ENCODE measurements at regions not wholly inside any gene's neighbourhood (a gene's known extent, or its start where the extent isn't known, plus 50 kb on each side); places are given as distances from the start of the nearest gene placed in this dataset.

GRCh38 chr4:126731062-126731461 lies 901.7 kb upstream of the INTU start:
- WGBS, 4 donors = 77 to 92% (median 90%) methylated on average over 2 of the region's 2 CpGs
- H3K9me3 ChIP-seq (replicated peaks in 1 of 3) = no peaks in the 10 kb centered on the region
- TF ChIP-seq POLR2A (IDR thresholded peaks at IDR 0.05) = no peak
- TF ChIP-seq CTCF (IDR thresholded peaks at IDR 0.05) = no peak
- no peak for DNase-seq
- H3K36me3 ChIP-seq (replicated peaks in 1 of 2) = no peaks in the 10 kb centered on the region
- no peak overlapping the region for H3K27ac ChIP-seq
- H3K4me3 ChIP-seq = no peak overlapping the region
- intact Hi-C loops (cut with DNase I) = no loop called here
- H3K4me1 ChIP-seq (replicated peaks in 1 of 2) = no peaks in the 10 kb centered on the region
- no peaks in the 10 kb centered on the region for H3K27me3 ChIP-seq

GRCh38 chr4:126733301-126733700 lies 899.5 kb upstream of the INTU start:
- H3K36me3 ChIP-seq (replicated peaks in 1 of 2) = no peaks in the 10 kb centered on the region
- TF ChIP-seq POLR2A (IDR thresholded peaks at IDR 0.05) (no peak), CTCF (IDR thresholded peaks at IDR 0.05) (no peak)
- H3K9me3 ChIP-seq (replicated peaks in 1 of 3) = no peaks in the 10 kb centered on the region
- WGBS, 4 donors = 41 to 50% (median 45%) methylated on average over 3 of the region's 3 CpGs
- H3K4me3 ChIP-seq = no peak overlapping the region
- H3K27me3 ChIP-seq = no peaks in the 10 kb centered on the region
- H3K4me1 ChIP-seq (replicated peaks in 1 of 2) = no peaks in the 10 kb centered on the region
- DNase-seq = no peak
- intact Hi-C loops (cut with DNase I) = no loop called here
- H3K27ac ChIP-seq = no peak overlapping the region

GRCh38 chr4:126734465-126734864 lies 898.3 kb upstream of the INTU start:
- Histone ChIP-seq H3K4me3 (no peak overlapping the region), H3K27me3 (no peaks in the 10 kb centered on the region), H3K9me3 (replicated peaks in 1 of 3) (no peaks in the 10 kb centered on the region), H3K36me3 (replicated peaks in 1 of 2) (no peaks in the 10 kb centered on the region), H3K27ac (no peak overlapping the region), H3K4me1 (replicated peaks in 1 of 2) (no peaks in the 10 kb centered on the region)
- intact Hi-C loops (cut with DNase I) = no loop called here
- no peak for TF ChIP-seq POLR2A (IDR thresholded peaks at IDR 0.05)
- no peak for TF ChIP-seq CTCF (IDR thresholded peaks at IDR 0.05)
- no peak for DNase-seq
- 29 to 50% (median 42%) methylated on average over 2 of the region's 2 CpGs for WGBS, 4 donors

- Histone ChIP-seq H3K9me3 (replicated peaks in 1 of 3) (no peaks in the 10 kb centered on the region), H3K4me1 (replicated peaks in 1 of 2) (no peaks in the 10 kb centered on the region), H3K4me3 (no peak overlapping the region), H3K27ac (no peak overlapping the region), H3K36me3 (replicated peaks in 1 of 2) (no peaks in the 10 kb centered on the region), H3K27me3 (no peaks in the 10 kb centered on the region)
- TF ChIP-seq POLR2A (IDR thresholded peaks at IDR 0.05) = no peak
- TF ChIP-seq CTCF (IDR thresholded peaks at IDR 0.05) = no peak
- no peak for DNase-seq
- intact Hi-C loops (cut with DNase I) = no loop called here
- WGBS, 4 donors = 66 to 87% (median 86%) methylated on average over 3 of the region's 3 CpGs
These were observed 897.2 kb upstream of the INTU start for GRCh38 chr4:126735294-126736132.
